Activated naive CD8-positive, alpha-beta T cell treated with anti-CD3 and anti-CD28 coated beads for 36 hours (primary cell): ENCODE measurements at regions not wholly inside any gene's neighbourhood (a gene's known extent, or its start where the extent isn't known, plus 50 kb on each side); places are given as distances from the start of the nearest gene placed in this dataset.
"Not testable (repeated sequence)": the region's sequence is repeated elsewhere in the genome, so short reads cannot be mapped to it uniquely, and the experiment has no call there.

Experiments
- DNase-seq: peaks from one replicate; pipeline ENCODE4 v3.0.0; 2021
- H3K27ac Mint-ChIP-seq: one replicate; pipeline ENCODE4 v1.8.0; 2022; ENCODE audit warnings: mild to moderate bottlenecking, moderate library complexity, mixed read lengths
- H3K27me3 Mint-ChIP-seq: one replicate; pipeline ENCODE4 v1.8.0; 2022; ENCODE audit warnings: mild to moderate bottlenecking, mixed read lengths
- H3K36me3 Mint-ChIP-seq: one replicate; pipeline ENCODE4 v1.8.0; 2021; ENCODE audit warnings: mild to moderate bottlenecking, mixed read lengths
- H3K4me1 Mint-ChIP-seq: one replicate; pipeline ENCODE4 v1.8.0; 2021; ENCODE audit warnings: mixed read lengths
- H3K4me3 Mint-ChIP-seq: one replicate; pipeline ENCODE4 v1.8.0; 2022; ENCODE audit warnings: mild to moderate bottlenecking, moderate library complexity, mixed read lengths
- H3K9me3 Mint-ChIP-seq: one replicate; pipeline ENCODE4 v1.8.0; 2022; ENCODE audit warnings: mixed read lengths

- Mint-ChIP-seq H3K27me3 (peaks cover 17% of the 10 kb centered on the region), H3K36me3 (no peaks in the 10 kb centered on the region)
Measured at GRCh38 chr1:157270705-157271274, 132.6 kb upstream of the ETV3 start.

GRCh38 chr1:157269656-157270375 is 131.6 kb upstream of the ETV3 start:
- no peaks in the 10 kb centered on the region for H3K4me1 Mint-ChIP-seq
- H3K27me3 Mint-ChIP-seq: peaks cover 17% of the 10 kb centered on the region
- H3K27ac Mint-ChIP-seq: no peak overlapping the region
- no peaks in the 10 kb centered on the region for H3K36me3 Mint-ChIP-seq
- no peak overlapping the region for H3K4me3 Mint-ChIP-seq
- DNase-seq: no peak
- H3K9me3 Mint-ChIP-seq: no peaks in the 10 kb centered on the region

More at GRCh38 chr1:157270705-157271274, 132.6 kb upstream of the ETV3 start:
- DNase-seq: no peak
- Mint-ChIP-seq H3K9me3 (no peaks in the 10 kb centered on the region), H3K4me1 (no peaks in the 10 kb centered on the region), H3K27ac (no peak overlapping the region), H3K4me3 (no peak overlapping the region)

- Mint-ChIP-seq H3K27ac (no peak overlapping the region), H3K36me3 (no peaks in the 10 kb centered on the region), H3K9me3 (peaks cover 4% of the 10 kb centered on the region), H3K27me3 (peaks cover 7% of the 10 kb centered on the region), H3K4me1 (no peaks in the 10 kb centered on the region), H3K4me3 (no peak overlapping the region)
- no peak for DNase-seq
Measured at GRCh38 chr1:157262891-157263290, 124.7 kb upstream of the ETV3 start.

GRCh38 chr1:157262422-157262821 is 124.2 kb upstream of the ETV3 start:
- Mint-ChIP-seq H3K27me3 (peaks cover 7% of the 10 kb centered on the region), H3K4me3 (no peak overlapping the region), H3K4me1 (no peaks in the 10 kb centered on the region), H3K27ac (no peak overlapping the region), H3K9me3 (peaks cover 4% of the 10 kb centered on the region), H3K36me3 (no peaks in the 10 kb centered on the region)
- no peak for DNase-seq

- peaks cover 33% of the 10 kb centered on the region for H3K27me3 Mint-ChIP-seq
- H3K27ac Mint-ChIP-seq, H3K9me3 Mint-ChIP-seq, DNase-seq, H3K4me3 Mint-ChIP-seq, H3K36me3 Mint-ChIP-seq, H3K4me1 Mint-ChIP-seq: not testable (repeated sequence)
Measured at GRCh38 chr1:157255891-157256290, 117.7 kb upstream of the ETV3 start.

- H3K9me3 Mint-ChIP-seq, H3K27ac Mint-ChIP-seq, H3K4me3 Mint-ChIP-seq, H3K36me3 Mint-ChIP-seq, DNase-seq, H3K4me1 Mint-ChIP-seq: not testable (repeated sequence)
- H3K27me3 Mint-ChIP-seq: peaks cover 39% of the 10 kb centered on the region
Measured at GRCh38 chr1:157254183-157254582, 116.0 kb upstream of the ETV3 start.

- H3K4me3 Mint-ChIP-seq: no peak overlapping the region
- H3K27me3 Mint-ChIP-seq: peaks cover 51% of the 10 kb centered on the region
- H3K9me3 Mint-ChIP-seq: peaks cover 8% of the 10 kb centered on the region
- H3K4me1 Mint-ChIP-seq: peaks cover 7% of the 10 kb centered on the region
- no peak overlapping the region for H3K27ac Mint-ChIP-seq
- no peak for DNase-seq
- H3K36me3 Mint-ChIP-seq: no peaks in the 10 kb centered on the region
Measured at GRCh38 chr1:157252473-157252872, 114.3 kb upstream of the ETV3 start.

- Mint-ChIP-seq H3K9me3 (peaks cover 7% of the 10 kb centered on the region), H3K36me3 (no peaks in the 10 kb centered on the region), H3K27ac (no peak overlapping the region), H3K4me3 (no peak overlapping the region), H3K27me3 (peaks cover 54% of the 10 kb centered on the region), H3K4me1 (peaks cover 7% of the 10 kb centered on the region)
- no peak for DNase-seq
Measured at GRCh38 chr1:157249739-157250138, 111.5 kb upstream of the ETV3 start.

- H3K27me3 Mint-ChIP-seq: peaks cover 56% of the 10 kb centered on the region
- no peak overlapping the region for H3K27ac Mint-ChIP-seq
- H3K4me3 Mint-ChIP-seq: no peak overlapping the region
- H3K9me3 Mint-ChIP-seq: peaks cover 7% of the 10 kb centered on the region
- no peaks in the 10 kb centered on the region for H3K36me3 Mint-ChIP-seq
- DNase-seq: peak; percentile 11
- peaks cover 7% of the 10 kb centered on the region for H3K4me1 Mint-ChIP-seq
Measured at GRCh38 chr1:157249326-157249725, 111.1 kb upstream of the ETV3 start.

- H3K4me1 Mint-ChIP-seq, H3K4me3 Mint-ChIP-seq, H3K9me3 Mint-ChIP-seq, H3K36me3 Mint-ChIP-seq, H3K27ac Mint-ChIP-seq, DNase-seq: not testable (repeated sequence)
- peaks cover 49% of the 10 kb centered on the region for H3K27me3 Mint-ChIP-seq
Measured at GRCh38 chr1:157247764-157248049, 109.5 kb upstream of the ETV3 start.

- H3K4me3 Mint-ChIP-seq: no peak overlapping the region
- no peak for DNase-seq
- H3K36me3 Mint-ChIP-seq: no peaks in the 10 kb centered on the region
- H3K9me3 Mint-ChIP-seq: peaks cover 4% of the 10 kb centered on the region
- H3K27me3 Mint-ChIP-seq: peaks cover 45% of the 10 kb centered on the region
- H3K27ac Mint-ChIP-seq: no peak overlapping the region
- peaks cover 7% of the 10 kb centered on the region for H3K4me1 Mint-ChIP-seq
Measured at GRCh38 chr1:157247005-157247763, 109.0 kb upstream of the ETV3 start.

- H3K36me3 Mint-ChIP-seq: no peaks in the 10 kb centered on the region
- H3K4me1 Mint-ChIP-seq: peaks cover 7% of the 10 kb centered on the region
- DNase-seq: no peak
- H3K27me3 Mint-ChIP-seq: peaks cover 39% of the 10 kb centered on the region
- no peak overlapping the region for H3K4me3 Mint-ChIP-seq
- H3K27ac Mint-ChIP-seq: no peak overlapping the region
- H3K9me3 Mint-ChIP-seq: peaks cover 4% of the 10 kb centered on the region
Measured at GRCh38 chr1:157245823-157246222, 107.6 kb upstream of the ETV3 start.

GRCh38 chr1:157241185-157241538 is 103.0 kb upstream of the ETV3 start:
- Mint-ChIP-seq H3K27ac (no peak overlapping the region), H3K4me3 (no peak overlapping the region), H3K9me3 (no peaks in the 10 kb centered on the region), H3K36me3 (no peaks in the 10 kb centered on the region), H3K4me1 (no peaks in the 10 kb centered on the region), H3K27me3 (peaks cover 18% of the 10 kb centered on the region)
- no peak for DNase-seq

- Mint-ChIP-seq H3K9me3 (no peaks in the 10 kb centered on the region), H3K4me1 (no peaks in the 10 kb centered on the region), H3K4me3 (no peak overlapping the region), H3K27me3 (peaks cover 17% of the 10 kb centered on the region), H3K27ac (no peak overlapping the region), H3K36me3 (no peaks in the 10 kb centered on the region)
- DNase-seq: no peak
Measured at GRCh38 chr1:157240495-157241184, 102.4 kb upstream of the ETV3 start.

GRCh38 chr1:157239936-157240335 is 101.7 kb upstream of the ETV3 start:
- DNase-seq: no peak
- Mint-ChIP-seq H3K36me3 (no peaks in the 10 kb centered on the region), H3K27ac (no peak overlapping the region), H3K9me3 (no peaks in the 10 kb centered on the region), H3K4me3 (no peak overlapping the region), H3K4me1 (no peaks in the 10 kb centered on the region), H3K27me3 (peaks cover 19% of the 10 kb centered on the region)
